Ovary (tissue), 3 donors: ENCODE measurements at regions not wholly inside any gene's neighbourhood (a gene's known extent, or its start where the extent isn't known, plus 50 kb on each side); places are given as distances from the start of the nearest gene placed in this dataset.

ENCODE experiments used
- POLR2A ChIP-seq: fragments of 450-650 bp; IDR thresholded peaks from one replicate; pipeline ENCODE4 v1.6.1; 2017; ENCODE audit warnings: antibody characterized with exemption, mild to moderate bottlenecking, moderate library complexity
- TF ChIP-seq, protein P1 (sequence below), 3 donors: fragments of 450-650 bp in 2 of 3; fragments of 200-600 bp in 1 of 3; IDR thresholded peaks; one replicate each; pipeline versions ENCODE4 v1.5.1 to v1.8.0; 2016 to 2022; ENCODE audit warnings: antibody characterized with exemption in 3 of 3, mild to moderate bottlenecking in 1 of 3
- donor health status: DM: no; HTN: no; CAD: no.

DNA sequence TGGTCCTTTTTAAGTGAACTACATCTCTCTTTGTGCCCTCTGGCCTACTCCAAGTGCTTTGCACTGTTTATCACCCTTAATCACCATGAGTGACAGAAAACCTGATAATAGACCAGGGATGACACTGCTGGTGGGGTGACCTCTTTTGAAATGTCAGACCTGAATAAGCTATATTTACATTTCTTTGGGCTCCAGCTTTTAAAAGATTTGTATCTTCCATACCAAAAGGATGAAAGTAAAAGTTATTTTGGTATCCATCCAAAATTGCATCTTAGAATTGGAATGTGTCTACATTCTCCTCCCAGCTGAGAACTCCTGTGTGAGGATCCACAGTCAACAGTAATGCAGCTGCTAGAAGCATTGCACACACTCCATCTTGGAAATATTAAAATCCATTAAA, 370.0 kb downstream of the CDH11 start:
- TF ChIP-seq, protein P1, sequence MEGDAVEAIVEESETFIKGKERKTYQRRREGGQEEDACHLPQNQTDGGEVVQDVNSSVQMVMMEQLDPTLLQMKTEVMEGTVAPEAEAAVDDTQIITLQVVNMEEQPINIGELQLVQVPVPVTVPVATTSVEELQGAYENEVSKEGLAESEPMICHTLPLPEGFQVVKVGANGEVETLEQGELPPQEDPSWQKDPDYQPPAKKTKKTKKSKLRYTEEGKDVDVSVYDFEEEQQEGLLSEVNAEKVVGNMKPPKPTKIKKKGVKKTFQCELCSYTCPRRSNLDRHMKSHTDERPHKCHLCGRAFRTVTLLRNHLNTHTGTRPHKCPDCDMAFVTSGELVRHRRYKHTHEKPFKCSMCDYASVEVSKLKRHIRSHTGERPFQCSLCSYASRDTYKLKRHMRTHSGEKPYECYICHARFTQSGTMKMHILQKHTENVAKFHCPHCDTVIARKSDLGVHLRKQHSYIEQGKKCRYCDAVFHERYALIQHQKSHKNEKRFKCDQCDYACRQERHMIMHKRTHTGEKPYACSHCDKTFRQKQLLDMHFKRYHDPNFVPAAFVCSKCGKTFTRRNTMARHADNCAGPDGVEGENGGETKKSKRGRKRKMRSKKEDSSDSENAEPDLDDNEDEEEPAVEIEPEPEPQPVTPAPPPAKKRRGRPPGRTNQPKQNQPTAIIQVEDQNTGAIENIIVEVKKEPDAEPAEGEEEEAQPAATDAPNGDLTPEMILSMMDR (IDR thresholded peaks at IDR 0.05), result no peak
- no peak for TF ChIP-seq POLR2A
